ENCODE measurements at regions not wholly inside any gene's neighbourhood (a gene's known extent, or its start where the extent isn't known, plus 50 kb on each side); places are given as distances from the start of the nearest gene placed in this dataset.

- Histone ChIP-seq H3K27ac (ENCODE audit: low read length) (no peak overlapping the region), H3K79me2 (ENCODE audit: insufficient read depth, low read length) (no peaks in the 10 kb centered on the region), H3K9ac (ENCODE audit: low read depth, low read length) (no peak overlapping the region), H3K4me1 (ENCODE audit: insufficient read depth, low read length) (no peaks in the 10 kb centered on the region), H3K36me3 (ENCODE audit: insufficient read depth, low read length) (no peaks in the 10 kb centered on the region), H3K27me3 (ENCODE audit: insufficient read depth, low read length, poor library complexity) (no peaks in the 10 kb centered on the region), H4K20me1 (ENCODE audit: insufficient read depth, low read length) (no peaks in the 10 kb centered on the region), H3K9me3 (ENCODE audit: insufficient read depth, low read length, severe bottlenecking) (no peaks in the 10 kb centered on the region), H2AFZ (ENCODE audit: low read depth, low read length) (no peak overlapping the region), H3K4me2 (ENCODE audit: insufficient read depth, low read length) (no peak overlapping the region), H3K4me3 (ENCODE audit: low read depth in 1 of 2, low read length in 2 of 2) (no peak overlapping the region)
- TF ChIP-seq EZH2 (IDR thresholded peaks at IDR 0.05; ENCODE audit: borderline replicate concordance, low read depth, low read length, severe bottlenecking) (no peak), CTCF (IDR thresholded peaks at IDR 0.05; ENCODE audit: borderline replicate concordance, extremely low read depth, low read length, poor library complexity, severe bottlenecking) (no peak)
- ATAC-seq (ENCODE audit: insufficient read depth, low read depth): no peak
- DNase-seq: no peak
Observed at GRCh38 chr5:116386633-116387032, 188.0 kb downstream of the SEMA6A start.

- H3K27me3 ChIP-seq (ENCODE audit: insufficient read depth, low read length, poor library complexity): no peaks in the 10 kb centered on the region
- H3K9ac ChIP-seq (ENCODE audit: low read depth, low read length): no peak overlapping the region
- H3K4me2 ChIP-seq (ENCODE audit: insufficient read depth, low read length): no peak overlapping the region
- TF ChIP-seq CTCF (IDR thresholded peaks at IDR 0.05; ENCODE audit: borderline replicate concordance, extremely low read depth, low read length, poor library complexity, severe bottlenecking) (no peak), EZH2 (IDR thresholded peaks at IDR 0.05; ENCODE audit: borderline replicate concordance, low read depth, low read length, severe bottlenecking) (no peak)
- DNase-seq (no peak), ATAC-seq (ENCODE audit: insufficient read depth, low read depth) (no peak)
- H3K9me3 ChIP-seq (ENCODE audit: insufficient read depth, low read length, severe bottlenecking): no peaks in the 10 kb centered on the region
- H3K36me3 ChIP-seq (ENCODE audit: insufficient read depth, low read length): no peaks in the 10 kb centered on the region
- H3K4me3 ChIP-seq (ENCODE audit: low read depth in 1 of 2, low read length in 2 of 2): no peak overlapping the region
- no peaks in the 10 kb centered on the region for H3K4me1 ChIP-seq (ENCODE audit: insufficient read depth, low read length)
- no peak overlapping the region for H3K27ac ChIP-seq (ENCODE audit: low read length)
- no peaks in the 10 kb centered on the region for H4K20me1 ChIP-seq (ENCODE audit: insufficient read depth, low read length)
- no peaks in the 10 kb centered on the region for H3K79me2 ChIP-seq (ENCODE audit: insufficient read depth, low read length)
- H2AFZ ChIP-seq (ENCODE audit: low read depth, low read length): no peak overlapping the region
Observed at GRCh38 chr5:116382874-116383266, 191.8 kb downstream of the SEMA6A start.

- H3K4me3 ChIP-seq (ENCODE audit: low read depth in 1 of 2, low read length in 2 of 2): no peak overlapping the region
- H3K4me1 ChIP-seq (ENCODE audit: insufficient read depth, low read length): no peaks in the 10 kb centered on the region
- H3K36me3 ChIP-seq (ENCODE audit: insufficient read depth, low read length): no peaks in the 10 kb centered on the region
- no peak overlapping the region for H3K27ac ChIP-seq (ENCODE audit: low read length)
- no peak overlapping the region for H3K9ac ChIP-seq (ENCODE audit: low read depth, low read length)
- ATAC-seq (ENCODE audit: insufficient read depth, low read depth) (0 out of 3 replicates have a peak, but pooled peaks have one; percentile 24), DNase-seq (no peak)
- H3K9me3 ChIP-seq (ENCODE audit: insufficient read depth, low read length, severe bottlenecking): no peaks in the 10 kb centered on the region
- no peak overlapping the region for H3K4me2 ChIP-seq (ENCODE audit: insufficient read depth, low read length)
- H2AFZ ChIP-seq (ENCODE audit: low read depth, low read length): no peak overlapping the region
- H3K79me2 ChIP-seq (ENCODE audit: insufficient read depth, low read length): no peaks in the 10 kb centered on the region
- TF ChIP-seq CTCF (IDR thresholded peaks at IDR 0.05; ENCODE audit: borderline replicate concordance, extremely low read depth, low read length, poor library complexity, severe bottlenecking): no peak
- H4K20me1 ChIP-seq (ENCODE audit: insufficient read depth, low read length): no peaks in the 10 kb centered on the region
- H3K27me3 ChIP-seq (ENCODE audit: insufficient read depth, low read length, poor library complexity): no peaks in the 10 kb centered on the region
Observed at GRCh38 chr5:116382032-116382873, 192.4 kb downstream of the SEMA6A start.
